Activated naive CD8-positive, alpha-beta T cell (primary cell): ENCODE measurements at regions not wholly inside any gene's neighbourhood (a gene's known extent, or its start where the extent isn't known, plus 50 kb on each side); places are given as distances from the start of the nearest gene placed in this dataset.

Experiments
- H3K27ac Mint-ChIP-seq: one replicate; pipeline ENCODE4 v1.8.0; 2021; ENCODE audit warnings: mixed read lengths
- H3K27me3 Mint-ChIP-seq: one replicate; pipeline ENCODE4 v1.8.0; 2021; ENCODE audit warnings: mixed read lengths
- H3K36me3 Mint-ChIP-seq: one replicate; pipeline ENCODE4 v1.8.0; 2021; ENCODE audit warnings: mixed read lengths
- H3K4me1 Mint-ChIP-seq: one replicate; pipeline ENCODE4 v1.8.0; 2021; ENCODE audit warnings: low read depth, mixed read lengths
- H3K4me3 Mint-ChIP-seq: one replicate; pipeline ENCODE4 v1.8.0; 2021; ENCODE audit warnings: mild to moderate bottlenecking, mixed read lengths
- H3K9me3 Mint-ChIP-seq: one replicate; pipeline ENCODE4 v1.8.0; 2021; ENCODE audit warnings: low read depth, mixed read lengths

- Mint-ChIP-seq H3K4me1 (no peaks in the 10 kb centered on the region), H3K4me3 (no peak overlapping the region), H3K36me3 (no peaks in the 10 kb centered on the region), H3K27me3 (peaks cover 3% of the 10 kb centered on the region), H3K9me3 (no peaks in the 10 kb centered on the region), H3K27ac (no peak overlapping the region)
Observed at GRCh38 chr20:4306206-4306605, 57.1 kb upstream of the ADRA1D start.

GRCh38 chr20:4305091-4305490 is 56.0 kb upstream of the ADRA1D start:
- Mint-ChIP-seq H3K27me3 (peaks cover 3% of the 10 kb centered on the region), H3K4me1 (no peaks in the 10 kb centered on the region), H3K36me3 (no peaks in the 10 kb centered on the region), H3K4me3 (no peak overlapping the region), H3K27ac (no peak overlapping the region), H3K9me3 (no peaks in the 10 kb centered on the region)

- Mint-ChIP-seq H3K36me3 (no peaks in the 10 kb centered on the region), H3K4me3 (no peak overlapping the region), H3K27ac (no peak overlapping the region), H3K9me3 (no peaks in the 10 kb centered on the region), H3K27me3 (peaks cover 3% of the 10 kb centered on the region), H3K4me1 (no peaks in the 10 kb centered on the region)
Observed at GRCh38 chr20:4304601-4305000, 55.5 kb upstream of the ADRA1D start.

GRCh38 chr20:4303136-4303535 is 54.0 kb upstream of the ADRA1D start:
- Mint-ChIP-seq H3K9me3 (no peaks in the 10 kb centered on the region), H3K27me3 (peaks cover 12% of the 10 kb centered on the region), H3K36me3 (no peaks in the 10 kb centered on the region), H3K4me1 (no peaks in the 10 kb centered on the region), H3K4me3 (no peak overlapping the region), H3K27ac (no peak overlapping the region)

- Mint-ChIP-seq H3K27ac (no peak overlapping the region), H3K36me3 (no peaks in the 10 kb centered on the region), H3K27me3 (peaks cover 13% of the 10 kb centered on the region), H3K9me3 (no peaks in the 10 kb centered on the region), H3K4me1 (no peaks in the 10 kb centered on the region), H3K4me3 (no peak overlapping the region)
Observed at GRCh38 chr20:4300921-4301320, 51.8 kb upstream of the ADRA1D start.

- Mint-ChIP-seq H3K4me3 (no peak overlapping the region), H3K4me1 (no peaks in the 10 kb centered on the region), H3K27me3 (peaks cover 13% of the 10 kb centered on the region), H3K9me3 (no peaks in the 10 kb centered on the region), H3K27ac (no peak overlapping the region), H3K36me3 (no peaks in the 10 kb centered on the region)
Observed at GRCh38 chr20:4300401-4300800, 51.3 kb upstream of the ADRA1D start.

GRCh38 chr20:4299773-4300172 is 50.7 kb upstream of the ADRA1D start:
- Mint-ChIP-seq H3K36me3 (no peaks in the 10 kb centered on the region), H3K27ac (no peak overlapping the region), H3K4me1 (no peaks in the 10 kb centered on the region), H3K9me3 (no peaks in the 10 kb centered on the region), H3K27me3 (peaks cover 13% of the 10 kb centered on the region), H3K4me3 (no peak overlapping the region)

- no peak overlapping the region for H3K27ac Mint-ChIP-seq
- no peaks in the 10 kb centered on the region for H3K9me3 Mint-ChIP-seq
- H3K36me3 Mint-ChIP-seq = no peaks in the 10 kb centered on the region
- H3K27me3 Mint-ChIP-seq = peaks cover 13% of the 10 kb centered on the region
- H3K4me1 Mint-ChIP-seq = no peaks in the 10 kb centered on the region
- no peak overlapping the region for H3K4me3 Mint-ChIP-seq
Observed at GRCh38 chr20:4299216-4299615, 50.1 kb upstream of the ADRA1D start.
